HG02642 (cell line): ENCODE measurements at regions not wholly inside any gene's neighbourhood (a gene's known extent, or its start where the extent isn't known, plus 50 kb on each side); places are given as distances from the start of the nearest gene placed in this dataset.
"Not testable (repeated sequence)": the region's sequence is repeated elsewhere in the genome, so short reads cannot be mapped to it uniquely, and the experiment has no call there.

Source experiments
- ATAC-seq: cut with Tn5 transposase; IDR thresholded peaks from one replicate; pipeline ENCODE4 v1.9.1; 2021; ENCODE audit warnings: mild to moderate bottlenecking; ENCODE audit not compliant: unreplicated experiment, poor library complexity

DNA sequence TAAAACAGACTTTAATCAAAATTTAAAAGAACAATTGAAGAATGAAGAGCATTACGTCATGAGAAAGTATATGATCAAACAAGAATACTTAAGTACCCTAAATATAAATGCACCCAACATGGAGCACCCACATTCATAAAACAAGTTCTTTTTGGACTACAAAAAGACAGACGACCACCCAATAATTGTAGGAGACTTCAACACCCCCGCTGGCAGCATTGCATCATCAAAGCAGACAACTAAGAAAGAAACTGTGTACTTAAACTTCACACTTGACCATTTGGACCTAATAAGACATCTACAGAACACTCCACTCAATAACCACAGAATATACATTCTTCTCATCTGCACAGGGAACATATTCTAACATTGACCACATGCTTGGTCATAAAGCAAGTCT lies 291.7 kb upstream of the ZNF322 start:
- ATAC-seq, result not testable (repeated sequence)

DNA sequence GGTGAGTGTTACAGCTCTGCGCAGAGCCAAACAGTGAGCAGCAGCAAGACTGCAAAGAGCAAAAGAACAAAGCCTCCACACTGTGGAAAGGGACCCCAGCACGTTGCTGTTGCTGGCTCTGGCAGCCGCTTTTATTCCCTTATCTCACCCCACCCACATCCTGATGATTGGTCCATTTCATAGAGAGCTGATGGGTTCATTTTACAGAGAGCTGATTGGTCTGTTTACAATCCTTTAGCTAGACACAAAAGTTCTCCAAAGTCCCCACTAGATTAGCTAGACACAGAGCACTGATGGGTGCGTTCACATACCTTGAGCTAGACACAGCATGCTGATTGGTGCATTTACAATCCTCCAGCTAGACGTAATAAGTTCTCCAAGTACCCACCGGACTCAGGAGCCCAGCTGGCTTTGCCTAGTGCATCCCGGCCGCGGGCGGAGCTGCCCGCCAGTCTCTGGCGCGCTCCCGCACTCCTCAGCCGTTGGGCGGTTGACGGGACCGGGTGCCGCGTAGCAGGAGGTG lies 291.4 kb upstream of the PRSS16 start:
- ATAC-seq, result not testable (repeated sequence)

DNA sequence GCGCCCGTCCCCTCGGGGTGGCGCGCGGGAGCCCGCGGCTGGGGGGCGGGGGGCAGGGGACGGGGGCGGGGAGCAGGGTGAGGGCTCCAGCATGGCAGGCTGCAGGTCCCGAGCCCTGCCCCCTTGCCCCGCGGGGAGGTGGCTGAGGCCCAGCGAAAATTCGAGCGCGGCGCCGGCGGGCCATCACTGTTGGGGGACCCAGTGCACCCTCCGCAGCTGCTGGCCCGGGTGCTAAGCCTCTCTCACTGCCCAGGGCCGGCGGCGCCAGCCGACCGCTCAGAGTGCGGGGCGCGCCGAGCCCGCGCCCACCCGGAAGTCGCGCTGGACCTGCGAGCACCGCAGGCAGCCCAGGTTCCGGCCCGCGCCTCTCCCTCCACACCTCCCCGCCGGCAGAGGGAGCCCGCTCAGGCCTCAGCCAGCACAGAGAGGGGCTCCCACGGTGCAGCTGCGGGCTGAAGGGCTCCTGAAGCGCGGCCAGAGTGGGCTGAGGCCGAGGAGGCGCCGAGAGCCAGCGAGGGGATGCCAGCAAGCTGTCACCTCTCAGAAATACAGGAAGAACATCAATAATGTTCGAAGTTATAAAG lies 290.8 kb upstream of the PRSS16 start:
- ATAC-seq, result not testable (repeated sequence)

DNA sequence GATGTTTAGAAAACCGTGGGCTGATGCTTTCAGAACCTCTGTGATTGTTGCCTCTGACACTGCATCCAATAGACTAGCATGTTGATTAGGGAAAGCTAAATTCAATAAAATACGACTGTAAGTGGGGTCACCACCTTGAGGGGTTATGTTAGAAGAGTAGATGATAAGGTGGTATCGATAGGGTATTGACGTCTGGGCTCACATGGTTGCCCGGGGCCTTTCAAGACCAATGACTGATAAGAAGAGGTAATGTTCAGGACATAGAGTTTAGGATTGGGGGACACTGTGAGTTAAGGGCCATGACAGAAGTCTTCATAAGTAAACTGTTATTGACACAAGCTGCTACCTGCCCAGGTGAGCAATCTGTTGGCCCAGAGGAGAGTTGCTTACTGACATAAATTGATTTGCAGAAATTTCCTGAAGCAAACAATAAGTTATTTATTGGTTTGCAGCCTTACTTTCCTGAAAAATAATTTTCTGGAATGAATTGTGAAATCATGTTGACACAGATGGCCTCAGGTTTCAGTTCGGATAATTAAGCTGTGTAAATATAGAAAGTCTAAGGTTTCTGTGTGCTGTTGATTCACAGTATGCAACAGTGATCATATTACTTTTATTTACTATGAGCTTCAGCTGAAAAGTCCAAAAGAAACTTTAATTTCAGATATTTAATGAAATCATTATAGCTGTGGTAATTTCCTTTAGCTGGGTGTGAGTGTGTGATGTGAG lies 289.9 kb upstream of the PRSS16 start:
- not testable (repeated sequence) for ATAC-seq

DNA sequence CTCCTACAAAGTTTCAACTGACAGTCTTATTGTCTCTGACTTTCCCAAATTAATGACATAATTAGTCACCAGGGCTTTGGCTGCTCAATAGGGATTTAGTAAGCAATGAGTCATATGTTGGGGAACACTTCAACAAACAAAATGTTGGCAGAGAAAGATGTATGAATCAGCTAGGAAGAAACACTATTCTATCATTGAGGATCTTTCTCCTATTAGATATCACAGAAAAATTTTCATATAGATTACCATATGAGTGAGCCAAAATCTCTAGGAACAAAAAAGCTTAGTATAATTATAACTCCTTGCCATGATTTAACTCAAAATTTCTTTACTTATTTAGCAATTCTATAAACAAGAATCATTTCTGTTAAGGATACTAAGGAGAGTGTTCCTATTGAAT lies 286.3 kb upstream of the PRSS16 start:
- ATAC-seq, result not testable (repeated sequence)

DNA sequence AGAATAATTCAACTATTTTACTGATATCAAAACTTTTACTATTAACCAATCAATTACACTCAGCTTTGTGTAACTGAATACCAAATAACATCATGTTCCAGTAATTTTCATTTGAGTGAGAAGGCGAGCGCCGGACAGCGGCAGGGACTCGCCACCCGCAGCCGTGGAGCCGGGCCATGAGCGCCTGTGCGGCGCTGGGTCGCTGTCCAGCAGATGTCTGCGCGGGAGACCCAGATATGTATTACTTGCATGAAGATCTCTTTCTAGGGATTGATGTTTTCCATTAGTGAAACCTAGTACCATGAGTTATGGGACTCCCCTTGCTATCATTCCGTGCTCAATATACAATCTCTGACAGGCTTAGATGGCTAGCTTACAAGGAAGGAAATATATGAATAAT lies 245.1 kb upstream of the PRSS16 start:
- no peak for ATAC-seq

DNA sequence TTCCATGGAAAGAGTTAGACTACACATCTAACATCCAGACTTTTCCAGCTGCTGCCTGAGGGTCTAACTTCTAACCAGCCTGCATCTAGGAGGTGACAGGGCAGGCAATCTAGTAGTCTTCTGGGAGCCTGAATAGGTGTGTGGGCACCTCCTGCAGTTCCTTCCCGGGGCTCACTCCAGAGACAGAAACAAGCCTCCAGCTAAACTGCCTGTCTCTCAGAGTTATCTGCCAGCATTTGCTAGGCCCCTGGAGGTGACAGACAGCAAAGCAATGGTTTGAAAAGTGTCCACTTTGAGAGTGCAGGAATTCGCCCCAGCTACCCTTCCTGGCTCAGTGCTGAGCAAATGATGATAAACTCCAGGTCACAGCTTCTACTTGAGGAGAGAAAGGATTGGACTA lies 240.5 kb upstream of the PRSS16 start:
- ATAC-seq, result no peak

DNA sequence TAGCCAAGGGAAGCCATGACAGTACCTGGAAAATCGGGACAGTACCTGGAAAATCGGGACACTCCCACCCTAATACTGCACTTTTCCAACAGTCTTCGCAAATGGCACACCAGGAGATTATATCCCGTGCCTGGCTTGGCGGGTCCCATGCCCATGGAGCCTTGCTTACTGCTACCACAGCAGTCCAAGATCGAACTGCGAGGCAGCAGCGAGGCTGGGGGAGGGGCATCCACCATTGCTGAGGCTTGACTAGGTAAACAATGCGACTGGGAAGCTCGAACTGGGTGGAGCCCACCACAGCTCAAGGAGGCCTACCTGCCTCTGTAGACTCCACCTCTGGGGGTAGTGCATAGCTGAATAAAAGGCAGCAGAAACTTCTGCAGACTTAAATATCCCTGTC lies 238.9 kb upstream of the PRSS16 start:
- not testable (repeated sequence) for ATAC-seq

DNA sequence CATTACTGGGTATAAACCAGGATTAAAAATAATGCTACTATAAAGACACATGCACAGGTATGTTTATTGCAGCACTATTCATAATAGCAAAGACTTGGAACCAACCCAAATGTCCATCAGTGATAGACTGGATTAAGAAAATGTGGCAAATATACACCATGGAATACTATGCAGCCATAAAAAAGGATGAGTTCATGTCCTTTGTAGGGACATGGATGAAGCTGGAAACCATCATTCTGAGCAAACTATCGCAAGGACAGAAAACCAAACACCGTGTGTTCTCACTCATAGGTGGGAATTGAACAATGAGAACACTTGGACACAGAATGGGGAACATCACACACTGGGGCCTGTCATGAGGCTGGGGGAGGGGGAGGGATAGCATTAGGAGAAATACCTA lies 233.4 kb upstream of the PRSS16 start:
- not testable (repeated sequence) for ATAC-seq

DNA sequence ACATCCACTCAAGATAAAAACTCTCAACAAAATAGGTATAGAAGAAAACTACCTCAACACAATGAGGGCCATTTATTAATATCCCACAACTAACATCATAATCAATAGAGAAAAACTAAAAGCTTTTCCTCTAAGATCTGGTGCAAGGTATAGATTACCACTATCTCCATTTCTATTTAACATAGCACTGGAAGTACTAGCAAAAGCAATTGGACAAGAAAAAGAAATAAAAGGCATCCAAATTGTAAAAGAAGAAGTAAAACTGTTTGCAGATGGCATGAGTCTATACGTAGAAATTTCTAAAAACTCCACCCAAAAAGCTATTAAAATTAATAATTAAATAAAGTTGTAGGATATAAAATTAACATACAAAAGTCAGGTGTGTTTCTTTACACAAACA lies 230.8 kb upstream of the PRSS16 start:
- ATAC-seq, result no peak

DNA sequence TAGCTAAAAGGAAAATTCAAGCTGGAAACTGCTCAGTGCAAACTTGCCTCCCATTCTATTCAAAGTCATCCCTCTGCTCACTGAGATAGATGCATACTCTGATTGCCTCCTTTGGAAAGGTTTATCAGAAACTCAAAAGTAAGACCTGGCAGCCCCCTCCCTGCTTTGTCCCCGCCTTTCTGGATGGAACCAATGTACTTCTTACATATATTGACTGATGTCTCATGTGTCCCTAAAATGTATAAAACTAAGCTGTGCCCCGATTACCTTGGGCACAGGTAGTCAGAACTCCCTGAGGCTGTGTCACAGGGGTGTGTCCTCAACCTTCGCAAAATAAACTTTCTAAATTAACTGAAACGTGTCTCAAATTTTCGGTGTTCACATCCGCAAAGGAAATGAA lies 229.1 kb upstream of the PRSS16 start:
- not testable (repeated sequence) for ATAC-seq

DNA sequence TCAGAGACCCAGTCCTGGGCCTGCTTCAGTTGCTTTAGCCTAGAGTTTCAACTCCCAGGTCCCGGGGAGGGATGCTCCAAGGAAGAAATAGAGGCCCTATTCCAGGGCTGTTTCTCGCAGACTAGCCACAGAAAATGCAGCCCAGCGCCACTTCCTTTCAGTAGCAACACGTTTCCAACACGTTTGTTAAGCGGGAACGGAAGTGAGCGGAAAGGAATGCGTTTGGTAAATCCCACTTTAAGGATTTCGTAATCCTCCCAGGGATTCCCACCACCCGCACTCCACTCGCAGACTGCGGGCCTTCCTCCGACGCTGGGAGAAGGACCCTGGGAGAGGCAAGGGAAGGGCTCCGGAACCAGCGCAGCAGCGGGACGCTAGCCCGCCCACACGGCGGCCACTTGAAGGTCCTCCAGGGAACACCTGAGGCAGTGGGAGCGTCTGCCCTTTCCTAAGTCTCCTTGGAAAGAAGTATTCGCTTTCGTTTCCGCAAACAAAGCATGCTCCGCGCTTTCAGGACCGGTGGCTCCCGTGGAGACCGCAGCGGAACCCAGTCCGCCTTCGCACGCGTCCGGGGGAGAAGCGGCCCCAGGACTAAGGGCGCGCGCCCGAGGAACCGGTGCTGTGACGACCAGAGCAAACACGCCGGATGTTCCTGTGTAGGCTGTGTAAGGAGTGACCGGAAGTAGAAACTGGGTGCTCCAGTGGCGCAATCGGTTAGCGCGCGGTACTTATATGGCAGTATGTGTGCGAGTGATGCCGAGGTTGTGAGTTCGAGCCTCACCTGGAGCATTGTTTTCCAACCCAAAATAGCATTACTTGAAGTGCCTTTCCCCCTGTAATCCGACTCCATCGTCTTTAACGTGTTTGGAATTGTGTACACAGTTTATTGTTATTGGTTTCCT lies 227.6 kb upstream of the PRSS16 start:
- peak; percentile 89 for ATAC-seq

DNA sequence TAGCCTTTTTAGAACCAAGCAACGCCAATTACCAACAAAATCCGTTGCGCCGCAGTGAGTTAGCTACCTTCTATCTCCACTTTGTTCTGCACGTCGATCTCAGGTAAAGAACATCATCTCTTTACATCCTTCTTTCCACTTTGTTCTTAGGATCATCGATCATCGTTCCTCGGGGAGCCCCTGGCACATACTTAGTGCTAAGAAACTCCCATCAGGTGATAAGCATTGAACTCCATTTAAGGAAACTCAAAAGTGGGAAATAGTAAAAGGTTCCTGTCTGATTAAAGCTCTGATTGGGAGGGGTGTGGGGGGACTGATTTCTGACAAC lies 227.0 kb upstream of the PRSS16 start:
- no peak for ATAC-seq

DNA sequence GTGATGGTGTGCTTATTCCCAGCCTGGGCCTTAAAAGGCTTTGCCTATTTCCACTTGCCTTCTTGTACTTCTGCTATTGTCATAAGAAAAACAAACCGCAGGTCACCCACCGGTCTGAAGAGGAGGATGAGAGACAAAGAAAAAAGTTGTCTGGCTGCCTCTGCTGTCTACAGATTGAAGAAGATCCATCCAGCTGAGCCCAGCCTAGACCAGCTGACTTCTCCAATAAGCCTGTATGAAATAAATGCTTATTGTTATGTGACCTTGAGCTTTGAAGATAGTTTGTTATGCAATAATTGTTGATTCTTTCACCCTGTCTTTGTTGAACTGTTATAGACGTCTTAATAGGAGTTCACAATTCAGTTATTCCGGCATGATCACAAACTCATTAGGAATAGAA lies 223.8 kb upstream of the PRSS16 start:
- ATAC-seq, result no peak

DNA sequence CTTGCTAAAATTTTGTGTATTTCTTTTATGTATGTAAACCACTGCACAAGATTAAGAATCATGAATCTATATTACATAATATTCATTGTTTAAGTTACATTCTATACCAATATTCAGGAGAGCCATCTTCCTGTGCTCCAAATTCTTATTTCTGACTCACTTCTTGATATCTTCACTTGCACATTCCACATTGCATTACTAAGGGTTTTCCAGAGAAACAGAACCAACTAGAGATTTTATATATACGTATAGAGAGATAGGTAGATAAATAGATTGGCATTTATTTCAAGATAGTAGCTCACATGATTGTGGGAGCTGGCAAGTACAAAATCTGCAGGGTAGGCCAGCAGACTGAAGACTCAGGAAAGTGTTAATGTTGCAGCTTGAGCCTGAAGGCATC lies 222.2 kb upstream of the PRSS16 start:
- no peak for ATAC-seq

DNA sequence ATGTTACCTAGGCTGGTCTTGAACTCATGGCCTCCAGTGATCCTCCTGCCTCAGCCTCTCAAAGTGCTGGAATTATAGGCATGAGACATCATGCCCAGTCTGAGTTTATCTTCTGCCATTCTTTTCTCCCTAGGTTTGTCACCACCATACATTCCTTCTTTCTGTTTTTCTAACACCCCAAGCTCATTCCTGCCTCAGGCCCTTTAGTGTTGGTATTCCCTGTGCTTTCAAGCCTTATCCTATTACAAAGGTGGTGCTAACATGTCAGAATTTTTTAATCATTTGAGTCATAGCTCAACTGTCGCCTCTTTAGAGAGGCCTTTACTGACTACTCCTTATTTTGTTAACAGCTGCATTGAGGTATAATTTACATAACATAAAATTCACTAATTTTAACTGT lies 221.1 kb upstream of the PRSS16 start:
- no peak for ATAC-seq

DNA sequence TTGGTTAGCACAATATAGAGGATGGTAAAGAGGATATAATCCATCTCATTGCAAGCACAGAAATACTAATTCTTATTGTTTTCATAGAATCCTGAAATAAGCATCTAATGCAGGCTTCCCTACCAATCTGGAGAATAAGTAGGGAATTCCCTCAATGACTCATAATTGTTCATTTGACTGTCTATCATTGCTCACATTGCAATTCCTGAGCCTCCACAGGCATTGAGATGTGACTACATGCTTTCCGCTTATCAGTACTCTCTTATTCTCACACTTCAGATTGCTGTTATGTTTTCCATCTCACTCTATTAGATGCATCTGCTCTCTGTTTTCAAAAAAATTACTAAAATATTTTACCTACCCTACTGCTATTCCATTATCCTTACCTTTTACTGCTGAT lies 216.2 kb upstream of the PRSS16 start:
- no peak for ATAC-seq

DNA sequence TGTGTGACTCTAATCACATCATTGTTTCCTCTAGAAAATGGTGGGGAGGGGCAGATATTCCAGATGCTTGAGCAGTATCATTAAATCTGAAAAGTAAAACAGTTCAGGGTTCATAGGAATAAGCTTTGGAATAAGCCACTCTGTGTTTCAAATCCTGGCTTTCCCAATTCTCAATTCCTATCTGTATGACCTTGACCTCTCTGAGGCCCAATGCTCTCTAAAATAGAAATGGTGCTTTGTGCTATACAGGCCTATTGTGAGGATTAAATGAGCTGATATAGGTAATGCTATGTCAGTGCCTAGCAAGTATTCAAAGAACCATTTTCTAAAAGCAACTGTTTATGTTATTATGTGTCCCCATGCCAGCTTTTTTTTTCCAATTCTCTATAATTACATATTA lies 209.0 kb upstream of the PRSS16 start:
- no peak for ATAC-seq

DNA sequence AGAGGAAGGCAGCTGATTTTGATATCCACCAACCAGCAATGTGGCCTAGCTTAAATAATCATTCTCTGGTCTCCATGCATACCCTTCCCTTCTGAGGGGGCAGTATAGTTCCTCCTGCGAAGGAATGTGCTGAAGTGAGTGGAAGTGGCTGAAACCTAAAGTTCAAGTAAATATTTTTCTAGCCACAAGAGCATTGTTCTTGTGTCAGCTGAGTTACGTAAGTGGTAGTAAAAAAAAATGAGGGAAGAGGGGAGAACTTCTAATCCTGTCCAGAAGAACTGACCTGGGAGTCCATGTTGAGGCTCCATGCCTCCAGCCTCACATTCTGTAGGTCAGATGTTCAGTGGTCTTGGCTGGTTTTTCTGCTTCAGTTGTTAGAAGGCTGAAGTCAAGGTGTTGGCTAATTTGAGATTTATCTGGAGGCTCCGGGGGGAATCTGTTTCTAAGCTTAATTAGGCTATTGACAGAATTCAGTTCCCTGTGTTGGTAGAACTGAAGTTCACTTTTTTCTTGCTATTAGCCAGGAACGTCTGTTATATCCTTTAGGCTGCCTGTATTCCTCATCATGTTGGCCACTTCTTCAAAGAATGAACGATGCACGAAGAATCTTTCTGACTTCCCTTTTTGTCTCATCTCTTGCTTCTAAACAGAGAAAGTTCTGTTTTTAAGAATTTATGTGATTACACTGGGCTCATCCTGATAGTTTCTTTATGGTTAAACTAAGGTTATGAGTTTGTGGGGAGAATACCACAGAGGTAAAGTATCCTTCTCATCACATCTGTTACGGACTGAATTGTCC lies 207.1 kb upstream of the PRSS16 start:
- ATAC-seq, result no peak

DNA sequence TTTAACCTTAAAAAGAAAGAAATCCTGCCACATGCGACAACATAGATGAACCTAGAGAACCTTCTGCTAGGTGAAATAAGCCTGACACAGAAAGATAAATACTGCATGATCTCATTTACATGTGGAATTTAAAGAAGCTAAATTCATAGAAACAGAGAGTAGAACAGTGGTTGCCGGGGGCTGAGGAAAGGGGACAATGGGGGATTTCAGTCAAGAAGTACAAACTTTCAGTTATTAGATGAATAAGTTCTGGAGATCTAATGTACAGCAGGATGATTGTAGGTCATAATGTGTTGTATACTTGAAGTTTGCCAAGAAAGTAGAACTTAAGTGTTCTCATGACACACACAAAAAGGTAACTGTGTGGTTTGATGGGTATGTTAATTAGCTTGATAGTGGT lies 204.3 kb upstream of the PRSS16 start:
- no peak for ATAC-seq
